ENCODE measurements at regions not wholly inside any gene's neighbourhood (a gene's known extent, or its start where the extent isn't known, plus 50 kb on each side); places are given as distances from the start of the nearest gene placed in this dataset.

- DNase-seq (ENCODE audit: insufficient read length, low spot score) (no peak), FAIRE-seq (no peak)
- TF ChIP-seq, protein P1, sequence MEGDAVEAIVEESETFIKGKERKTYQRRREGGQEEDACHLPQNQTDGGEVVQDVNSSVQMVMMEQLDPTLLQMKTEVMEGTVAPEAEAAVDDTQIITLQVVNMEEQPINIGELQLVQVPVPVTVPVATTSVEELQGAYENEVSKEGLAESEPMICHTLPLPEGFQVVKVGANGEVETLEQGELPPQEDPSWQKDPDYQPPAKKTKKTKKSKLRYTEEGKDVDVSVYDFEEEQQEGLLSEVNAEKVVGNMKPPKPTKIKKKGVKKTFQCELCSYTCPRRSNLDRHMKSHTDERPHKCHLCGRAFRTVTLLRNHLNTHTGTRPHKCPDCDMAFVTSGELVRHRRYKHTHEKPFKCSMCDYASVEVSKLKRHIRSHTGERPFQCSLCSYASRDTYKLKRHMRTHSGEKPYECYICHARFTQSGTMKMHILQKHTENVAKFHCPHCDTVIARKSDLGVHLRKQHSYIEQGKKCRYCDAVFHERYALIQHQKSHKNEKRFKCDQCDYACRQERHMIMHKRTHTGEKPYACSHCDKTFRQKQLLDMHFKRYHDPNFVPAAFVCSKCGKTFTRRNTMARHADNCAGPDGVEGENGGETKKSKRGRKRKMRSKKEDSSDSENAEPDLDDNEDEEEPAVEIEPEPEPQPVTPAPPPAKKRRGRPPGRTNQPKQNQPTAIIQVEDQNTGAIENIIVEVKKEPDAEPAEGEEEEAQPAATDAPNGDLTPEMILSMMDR (IDR thresholded peaks at IDR 0.05; ENCODE audit: insufficient read depth, missing control alignments): no peak
Observed at GRCh38 chrX:39941332-39941920, 156.3 kb downstream of the BCOR start.

- TF ChIP-seq, protein P1 (IDR thresholded peaks at IDR 0.05; ENCODE audit: insufficient read depth, missing control alignments): no peak
- DNase-seq (ENCODE audit: insufficient read length, low spot score): no peak
- no peak for FAIRE-seq
Observed at GRCh38 chrX:39944416-39944815, 153.3 kb downstream of the BCOR start.

GRCh38 chrX:39945709-39946108 lies 152.0 kb downstream of the BCOR start:
- DNase-seq (ENCODE audit: insufficient read length, low spot score) (no peak), FAIRE-seq (no peak)
- TF ChIP-seq, protein P1 (IDR thresholded peaks at IDR 0.05; ENCODE audit: insufficient read depth, missing control alignments): no peak

- DNase-seq (ENCODE audit: insufficient read length, low spot score) (no peak), FAIRE-seq (no peak)
- TF ChIP-seq, protein P1 (IDR thresholded peaks at IDR 0.05; ENCODE audit: insufficient read depth, missing control alignments): no peak
Observed at GRCh38 chrX:39946822-39947221, 150.9 kb downstream of the BCOR start.

- TF ChIP-seq, protein P1 (IDR thresholded peaks at IDR 0.05; ENCODE audit: insufficient read depth, missing control alignments): no peak
- DNase-seq (ENCODE audit: insufficient read length, low spot score) (no peak), FAIRE-seq (no peak)
Observed at GRCh38 chrX:39948582-39948981, 149.2 kb downstream of the BCOR start.

DNA sequence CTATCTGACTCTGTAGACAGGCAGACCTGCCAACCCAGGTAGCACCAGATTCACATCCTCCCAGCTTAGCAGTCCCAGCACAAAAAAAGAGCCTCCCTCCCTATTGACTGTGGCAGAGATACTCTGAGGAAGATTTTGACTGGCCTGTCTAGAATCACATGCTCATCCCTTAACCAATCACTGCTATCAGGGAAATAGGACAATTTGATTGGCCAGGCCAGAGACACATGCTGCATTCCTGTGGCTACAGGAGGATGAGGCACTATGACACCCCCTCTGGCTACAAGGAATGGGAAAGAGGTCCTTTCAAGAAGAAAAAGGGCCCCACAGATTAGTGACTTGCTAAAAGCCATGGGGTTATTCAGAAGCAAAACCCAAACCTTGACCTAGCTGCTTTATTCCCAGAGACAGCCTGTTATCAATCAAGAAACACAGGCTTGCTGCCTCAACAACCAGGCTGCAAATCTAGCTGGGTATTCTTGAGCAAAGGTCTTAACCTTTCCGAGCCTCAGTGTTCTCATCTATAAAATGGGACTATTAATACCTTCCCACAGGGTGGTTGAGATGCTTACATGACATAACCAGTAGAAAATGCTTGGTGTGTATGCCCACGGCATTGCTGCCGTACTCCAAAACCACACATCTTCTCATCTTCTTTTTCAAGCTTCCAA lies 147.6 kb downstream of the BCOR start:
- no peak for FAIRE-seq
- DNase-seq (ENCODE audit: insufficient read length, low spot score): no peak
- TF ChIP-seq, protein P1 (IDR thresholded peaks at IDR 0.05; ENCODE audit: insufficient read depth, missing control alignments): no peak

- no peak for FAIRE-seq
- no peak for DNase-seq (ENCODE audit: insufficient read length, low spot score)
- TF ChIP-seq, protein P1 (IDR thresholded peaks at IDR 0.05; ENCODE audit: insufficient read depth, missing control alignments): no peak
Observed at GRCh38 chrX:39952989-39953388, 144.8 kb downstream of the BCOR start.
